GM21367 (cell line): ENCODE measurements at regions not wholly inside any gene's neighbourhood (a gene's known extent, or its start where the extent isn't known, plus 50 kb on each side); places are given as distances from the start of the nearest gene placed in this dataset.
"Not testable (repeated sequence)": the region's sequence is repeated elsewhere in the genome, so short reads cannot be mapped to it uniquely, and the experiment has no call there.

ENCODE experiments used
- ATAC-seq: cut with Tn5 transposase; IDR thresholded peaks from one replicate; pipeline ENCODE4 v1.9.1; 2021; ENCODE audit not compliant: unreplicated experiment

DNA sequence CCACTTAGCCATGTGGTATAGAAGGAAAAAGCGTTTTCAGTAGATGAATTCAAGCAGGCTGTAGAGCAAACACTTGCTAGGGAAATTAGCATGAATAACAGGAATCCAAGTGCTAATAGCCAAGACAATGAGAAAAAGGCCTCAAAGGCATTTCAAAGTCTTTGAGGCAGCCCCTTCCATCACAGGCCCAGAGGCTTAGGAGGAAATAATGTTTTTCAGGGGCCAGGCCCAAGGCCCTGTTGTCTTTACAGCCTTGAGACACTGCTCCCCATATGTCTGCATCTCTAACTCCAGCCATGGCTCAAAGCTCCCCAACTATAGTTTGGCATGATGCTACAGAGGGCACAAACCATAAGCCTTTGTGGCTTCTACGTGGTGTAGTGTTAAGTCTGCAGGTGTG lies 563.5 kb downstream of the TAF11L14 start:
- ATAC-seq, result no peak

DNA sequence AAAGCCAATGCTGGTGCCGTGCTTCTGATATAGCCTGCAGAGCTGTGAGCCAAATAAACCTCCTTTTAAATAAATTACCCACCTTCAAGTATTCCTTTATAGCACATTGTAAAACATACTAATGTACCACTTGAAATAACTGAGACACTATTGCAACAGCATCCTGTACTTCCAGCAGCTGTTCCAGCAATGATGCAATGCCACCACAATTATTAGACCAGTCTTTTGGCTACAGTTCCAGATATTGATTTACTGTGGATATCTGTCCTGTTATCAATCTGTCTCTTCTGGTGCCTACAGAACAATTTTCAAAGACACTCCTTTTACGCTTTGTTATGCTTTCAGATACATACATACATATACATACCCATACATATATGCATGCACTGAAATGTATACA lies 567.9 kb downstream of the TAF11L14 start:
- no peak for ATAC-seq

DNA sequence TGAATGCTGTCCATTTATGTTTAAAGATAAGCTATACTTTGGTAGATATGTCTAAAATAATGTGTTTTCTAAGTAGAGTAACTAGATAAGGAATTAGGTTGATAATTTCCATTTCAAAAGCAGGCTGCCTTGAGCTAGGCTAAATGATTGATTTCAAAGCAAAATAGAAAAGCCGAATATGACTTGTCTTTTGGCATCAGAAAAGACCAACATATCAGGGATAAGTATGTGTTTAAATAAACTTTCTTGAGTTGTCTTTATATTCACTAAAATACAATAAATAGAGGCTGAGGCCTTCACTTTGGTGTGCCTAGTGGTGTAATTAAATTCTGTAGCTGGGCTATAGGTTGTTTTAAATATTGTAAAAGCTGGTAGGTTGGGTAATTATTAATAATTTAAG lies 569.0 kb downstream of the TAF11L14 start:
- ATAC-seq, result no peak

DNA sequence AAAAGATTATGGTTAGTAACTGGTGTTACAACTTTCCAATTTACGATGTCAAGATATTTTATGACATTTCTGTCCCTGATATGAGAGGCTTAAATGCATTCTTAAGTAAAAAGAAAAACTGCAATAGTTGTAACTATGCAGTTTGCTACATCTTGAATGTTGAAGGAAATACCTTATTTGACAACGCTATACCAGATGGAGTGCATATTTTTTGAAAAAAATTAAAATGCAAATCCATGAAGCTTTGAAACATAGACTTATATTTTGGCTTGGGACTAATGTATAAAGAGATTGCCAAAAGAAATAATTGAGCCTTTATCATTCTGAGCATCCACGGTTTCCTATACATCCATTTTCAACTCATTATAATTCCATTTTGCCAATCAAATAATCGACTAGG lies 579.4 kb downstream of the TAF11L14 start:
- no peak for ATAC-seq

DNA sequence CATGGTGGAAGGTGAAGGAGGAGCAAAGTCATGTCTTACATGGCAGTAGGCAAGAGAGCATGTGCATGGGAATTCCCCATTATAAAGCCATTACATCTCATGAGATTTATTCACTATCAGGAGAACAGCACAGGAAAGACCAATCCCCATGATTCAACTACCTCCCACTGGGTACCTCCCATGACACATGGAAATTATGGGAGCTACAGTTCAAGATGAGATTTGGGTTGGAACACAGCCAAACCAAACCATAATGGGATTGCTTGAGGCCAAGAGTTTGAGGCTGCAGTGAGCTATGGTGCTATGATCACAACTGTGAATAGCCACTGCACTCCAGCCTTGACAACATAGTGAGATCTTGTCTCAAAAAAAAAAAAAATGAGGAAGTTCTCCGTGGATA lies 581.8 kb downstream of the TAF11L14 start:
- no peak for ATAC-seq

DNA sequence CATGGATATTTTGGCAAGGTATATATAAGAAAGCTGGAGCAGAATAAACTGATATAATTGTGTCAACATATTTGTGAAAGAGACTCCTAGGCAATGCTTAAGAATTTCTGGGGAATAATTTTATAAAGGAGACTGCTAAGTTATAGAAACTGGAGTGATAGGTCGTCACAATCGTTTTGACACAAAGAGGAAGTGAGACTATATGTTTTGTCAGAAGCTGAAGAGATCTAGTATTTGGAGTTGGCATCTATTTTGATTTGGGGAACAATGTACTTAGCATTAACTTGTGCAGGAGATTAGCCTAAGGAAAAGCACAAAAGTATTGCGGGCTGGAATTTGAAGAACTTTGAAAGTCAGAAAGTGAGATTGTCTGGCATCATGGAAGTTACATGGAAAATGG lies 582.5 kb downstream of the TAF11L14 start:
- no peak for ATAC-seq

DNA sequence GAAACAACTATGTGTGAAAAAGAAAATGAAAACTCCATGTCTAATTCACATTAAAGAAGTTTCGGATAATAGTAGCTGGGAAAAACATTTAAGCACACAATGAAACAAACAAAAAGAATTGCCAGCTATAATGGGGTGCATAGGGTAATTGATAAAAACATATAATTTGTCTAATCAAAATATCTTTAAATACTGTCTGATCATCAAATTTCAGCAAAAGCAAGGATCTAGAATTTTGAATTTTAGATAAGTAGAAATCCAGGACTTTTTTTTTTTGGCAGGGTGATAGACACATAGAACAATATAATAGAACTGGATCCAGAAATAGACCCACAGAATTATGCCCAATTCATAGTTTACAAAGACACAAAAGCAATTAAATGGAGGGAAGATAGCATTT lies 585.0 kb downstream of the TAF11L14 start:
- no peak for ATAC-seq

- no peak for ATAC-seq
Observed at GRCh38 chr5:18220631-18221030, 586.4 kb downstream of the TAF11L14 start.

- no peak for ATAC-seq
Observed at GRCh38 chr5:18236386-18236785, 602.1 kb downstream of the TAF11L14 start.

DNA sequence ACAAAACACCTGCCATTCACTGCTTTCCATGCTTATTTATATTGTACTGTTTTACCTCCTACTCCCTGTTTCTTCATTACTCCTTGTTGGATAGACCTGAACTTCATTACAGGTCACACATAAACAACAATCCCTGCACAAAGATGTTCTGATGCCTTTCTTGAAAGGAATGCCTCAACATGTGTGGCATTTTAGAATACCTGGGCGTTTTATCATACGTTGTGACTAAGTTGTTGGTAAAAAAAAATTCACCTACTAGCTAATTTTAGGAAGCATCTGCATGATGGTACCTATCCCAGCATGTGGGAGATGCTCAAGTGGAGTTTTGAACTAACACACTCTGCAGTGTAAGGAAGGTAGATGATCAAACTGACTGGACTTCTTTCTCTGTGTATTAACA lies 604.1 kb downstream of the TAF11L14 start:
- ATAC-seq, result no peak

DNA sequence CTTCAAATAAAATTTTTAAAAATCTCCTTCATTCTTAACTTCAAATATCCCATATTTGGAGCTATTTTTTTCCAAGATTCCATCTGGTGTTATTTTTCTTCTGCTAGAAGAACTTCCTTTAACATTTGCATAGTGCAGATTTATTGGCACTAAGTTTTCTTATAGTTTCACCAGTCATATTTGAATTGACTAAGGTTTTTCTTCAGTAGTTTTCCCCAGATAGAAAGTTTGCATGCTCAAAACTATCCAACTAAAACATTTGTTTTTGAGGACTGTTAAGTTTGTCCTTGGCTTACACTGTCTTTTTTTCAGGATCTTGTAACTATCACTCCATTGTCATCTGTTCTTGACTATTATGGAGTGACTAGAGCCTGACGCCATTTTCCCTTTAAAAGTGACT lies 606.7 kb downstream of the TAF11L14 start:
- ATAC-seq, result no peak

DNA sequence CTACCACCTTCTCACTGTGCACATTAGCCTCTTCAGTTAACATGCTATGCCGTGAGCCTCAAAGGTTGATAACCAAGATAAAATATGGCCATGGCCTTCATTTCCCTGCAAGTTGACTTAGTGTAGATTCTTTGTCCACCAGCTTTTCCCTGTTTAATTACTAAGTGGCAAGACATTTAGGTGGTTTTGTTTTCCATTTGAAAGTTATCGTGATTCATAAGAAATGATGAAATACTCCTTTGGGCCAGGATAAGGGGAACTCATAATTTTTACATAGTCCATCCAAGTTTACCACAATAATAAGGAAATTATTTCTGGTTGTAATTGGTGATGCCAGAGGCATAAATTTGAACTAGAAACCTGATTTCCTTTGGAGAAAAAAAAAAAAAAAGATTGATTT lies 609.6 kb downstream of the TAF11L14 start:
- ATAC-seq, result no peak

- ATAC-seq, result no peak
Observed at GRCh38 chr5:18244309-18244708, 610.0 kb downstream of the TAF11L14 start.

DNA sequence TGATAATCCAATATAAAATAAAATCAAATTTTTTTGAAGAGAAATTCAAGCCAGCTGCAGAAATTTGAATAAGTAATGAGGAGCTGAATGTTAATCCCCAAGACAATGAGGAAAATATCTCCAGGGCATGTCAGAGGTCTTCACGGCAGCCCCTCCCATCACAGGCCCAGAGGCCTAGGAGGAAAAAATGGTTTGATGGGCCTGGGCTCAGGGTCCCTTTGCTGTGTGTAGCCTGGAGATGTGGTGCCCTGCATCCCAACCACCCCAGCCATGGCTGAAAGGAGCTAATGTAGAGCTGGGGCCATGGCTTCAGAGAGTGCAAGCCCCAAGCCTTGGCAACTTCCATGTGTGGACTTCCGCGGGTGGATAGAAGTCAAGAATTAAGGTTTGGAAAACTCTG lies 618.3 kb downstream of the TAF11L14 start:
- ATAC-seq, result no peak

DNA sequence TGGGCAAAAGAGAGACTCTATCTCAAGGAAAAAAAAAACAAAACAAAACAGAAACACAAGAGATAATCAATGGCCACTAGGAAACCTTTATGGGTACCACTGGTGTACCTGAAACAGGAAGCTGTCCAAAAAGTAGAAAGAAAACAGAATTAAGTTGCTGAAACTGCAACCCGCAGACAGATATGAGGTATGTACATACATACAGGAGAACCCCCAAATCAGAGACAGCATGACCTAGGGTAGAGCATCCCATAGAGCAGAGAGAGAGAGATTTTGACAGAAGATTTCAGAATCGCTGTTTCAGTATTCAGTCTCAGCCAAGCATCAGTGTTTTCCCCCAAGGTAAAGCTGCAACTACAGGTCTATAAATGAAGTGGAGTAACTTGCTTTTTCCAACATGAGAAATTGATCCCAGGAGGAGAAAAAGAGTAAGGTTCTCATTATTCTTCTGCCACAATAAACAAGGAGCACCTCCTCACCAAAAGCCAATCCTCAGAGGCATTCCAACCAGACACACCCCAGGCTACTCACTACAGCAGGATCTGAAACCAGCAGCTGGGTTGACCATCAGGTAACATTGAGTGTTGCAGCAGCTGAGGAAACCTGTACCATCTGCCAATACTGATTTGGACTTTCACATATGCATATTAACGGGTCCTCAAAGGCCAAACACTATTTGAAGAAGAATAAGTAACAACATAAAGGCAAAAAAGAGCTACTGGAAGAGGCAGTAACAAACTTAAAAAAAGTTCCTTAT lies 630.0 kb downstream of the TAF11L14 start:
- ATAC-seq, result no peak

DNA sequence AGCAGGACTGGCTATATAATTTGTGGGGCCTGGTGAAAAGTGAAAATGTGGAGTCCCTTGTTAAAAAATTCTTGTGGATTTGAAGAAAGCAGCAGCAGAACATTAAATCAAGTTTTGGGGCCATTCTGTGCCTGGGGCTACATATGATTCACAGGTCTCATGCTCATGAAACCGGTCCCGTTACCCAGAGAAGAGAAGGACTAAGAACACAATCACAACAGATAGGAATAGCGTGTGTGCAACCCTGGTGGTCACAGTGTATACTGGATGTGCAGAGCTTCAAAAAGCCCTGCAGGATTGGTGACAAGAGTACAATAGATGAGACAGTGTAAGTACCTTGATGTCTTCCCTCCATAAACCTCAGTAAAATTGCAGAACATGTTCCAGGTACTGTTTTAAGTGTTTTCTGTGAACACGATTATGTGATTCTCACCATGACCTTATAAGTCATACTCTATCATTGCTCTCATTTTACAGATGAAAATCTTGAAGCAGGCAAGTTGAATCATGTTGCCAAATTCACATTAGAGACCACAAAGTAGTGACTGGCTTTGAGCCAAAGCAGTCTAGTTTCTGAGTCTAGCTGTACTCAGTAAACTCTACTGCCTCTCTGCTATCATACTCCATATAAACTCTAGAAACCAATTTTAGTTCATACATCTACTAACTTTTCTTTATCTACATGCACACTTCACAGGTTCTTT lies 636.5 kb downstream of the TAF11L14 start:
- no peak for ATAC-seq

- ATAC-seq, result no peak
Observed at GRCh38 chr5:18276939-18277338, 642.7 kb downstream of the TAF11L14 start.

DNA sequence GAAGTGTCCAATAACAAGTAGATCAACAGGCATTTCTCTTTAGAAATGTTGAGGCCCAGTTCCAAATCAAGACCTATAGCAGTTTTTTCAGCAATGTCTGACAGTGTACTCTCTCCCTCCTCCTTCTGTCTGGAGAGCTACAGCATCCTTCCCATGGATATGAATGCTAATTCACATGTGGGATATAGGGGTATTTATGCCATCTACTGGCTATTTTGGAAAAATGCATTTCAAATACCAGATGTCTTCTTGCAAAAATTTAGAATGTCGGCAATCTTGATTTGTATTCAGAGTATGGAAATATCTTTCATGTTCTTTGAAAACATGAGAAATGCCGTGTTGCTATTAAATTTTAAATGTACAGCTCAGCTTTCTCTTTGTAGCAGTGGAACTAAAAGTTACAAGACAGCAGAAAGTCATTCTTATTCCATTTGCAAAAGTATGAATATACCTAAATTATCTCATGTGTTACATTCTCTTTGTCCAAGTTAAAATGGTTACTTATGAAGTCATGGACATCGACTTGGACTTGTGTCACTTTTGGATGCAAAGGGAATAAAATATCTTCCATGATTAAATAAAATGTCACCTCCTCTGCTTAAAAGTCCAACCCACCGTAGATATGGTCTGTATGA lies 647.8 kb downstream of the TAF11L14 start:
- ATAC-seq, result no peak

- no peak for ATAC-seq
Observed at GRCh38 chr5:18285257-18285656, 651.0 kb downstream of the TAF11L14 start.

GRCh38 chr5:18292146-18292545 lies 657.9 kb downstream of the TAF11L14 start:
- no peak for ATAC-seq

DNA sequence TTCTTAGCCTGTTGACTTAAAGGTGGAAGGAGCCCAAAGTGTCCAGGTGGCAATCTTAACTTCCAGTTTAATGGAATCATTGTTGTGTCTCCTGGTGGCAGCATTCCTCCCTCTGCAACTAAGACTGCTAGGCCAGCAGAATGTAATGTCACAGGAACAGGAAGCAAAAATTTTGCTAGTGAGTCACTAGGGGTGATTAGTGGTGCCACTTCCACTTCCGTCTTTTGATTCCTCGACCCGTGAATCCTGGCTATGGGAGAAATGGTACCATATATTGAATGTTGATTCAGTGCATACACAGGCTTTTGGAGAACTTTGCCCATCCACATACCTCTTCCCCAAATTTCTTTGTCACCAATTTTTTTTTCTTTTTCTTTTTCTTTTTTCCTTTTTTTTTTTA lies 661.4 kb downstream of the TAF11L14 start:
- not testable (repeated sequence) for ATAC-seq

DNA sequence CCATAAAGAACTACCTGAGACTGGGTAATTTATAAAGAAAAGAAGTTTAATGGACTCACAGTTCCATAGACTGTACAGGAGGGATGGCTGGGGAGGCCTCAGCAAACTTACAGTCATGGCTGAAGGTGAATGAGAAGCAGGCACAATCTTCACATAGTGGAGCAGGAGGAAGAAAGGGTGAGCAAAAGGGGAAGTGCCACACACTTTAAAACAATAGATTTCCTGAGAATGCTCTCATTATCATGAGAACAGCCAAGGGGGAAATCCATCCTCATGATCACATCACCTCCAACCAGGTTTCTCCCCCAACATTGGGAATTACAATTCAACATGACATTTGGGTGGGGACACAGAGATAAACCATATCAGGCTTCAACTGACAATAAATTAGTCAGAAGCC lies 664.9 kb downstream of the TAF11L14 start:
- no peak for ATAC-seq
